PC-3 (cell line): ENCODE measurements at regions not wholly inside any gene's neighbourhood (a gene's known extent, or its start where the extent isn't known, plus 50 kb on each side); places are given as distances from the start of the nearest gene placed in this dataset.

ENCODE experiments used
- EZH2 ChIP-seq: fragments of 300-600 bp; sonication (generic); IDR thresholded peaks from one replicate; pipeline ENCODE4 v1.6.1; 2017; ENCODE audit warnings: antibody characterized with exemption, mild to moderate bottlenecking, low read length; ENCODE audit not compliant: unreplicated experiment
- TF ChIP-seq, protein P1 (sequence below): fragments of 300-600 bp; sonication (generic); conservative IDR thresholded peaks from 2 replicates; pipeline ENCODE4 v1.5.1; 2017; ENCODE audit warnings: antibody characterized with exemption, low read depth, mild to moderate bottlenecking, low read length

DNA sequence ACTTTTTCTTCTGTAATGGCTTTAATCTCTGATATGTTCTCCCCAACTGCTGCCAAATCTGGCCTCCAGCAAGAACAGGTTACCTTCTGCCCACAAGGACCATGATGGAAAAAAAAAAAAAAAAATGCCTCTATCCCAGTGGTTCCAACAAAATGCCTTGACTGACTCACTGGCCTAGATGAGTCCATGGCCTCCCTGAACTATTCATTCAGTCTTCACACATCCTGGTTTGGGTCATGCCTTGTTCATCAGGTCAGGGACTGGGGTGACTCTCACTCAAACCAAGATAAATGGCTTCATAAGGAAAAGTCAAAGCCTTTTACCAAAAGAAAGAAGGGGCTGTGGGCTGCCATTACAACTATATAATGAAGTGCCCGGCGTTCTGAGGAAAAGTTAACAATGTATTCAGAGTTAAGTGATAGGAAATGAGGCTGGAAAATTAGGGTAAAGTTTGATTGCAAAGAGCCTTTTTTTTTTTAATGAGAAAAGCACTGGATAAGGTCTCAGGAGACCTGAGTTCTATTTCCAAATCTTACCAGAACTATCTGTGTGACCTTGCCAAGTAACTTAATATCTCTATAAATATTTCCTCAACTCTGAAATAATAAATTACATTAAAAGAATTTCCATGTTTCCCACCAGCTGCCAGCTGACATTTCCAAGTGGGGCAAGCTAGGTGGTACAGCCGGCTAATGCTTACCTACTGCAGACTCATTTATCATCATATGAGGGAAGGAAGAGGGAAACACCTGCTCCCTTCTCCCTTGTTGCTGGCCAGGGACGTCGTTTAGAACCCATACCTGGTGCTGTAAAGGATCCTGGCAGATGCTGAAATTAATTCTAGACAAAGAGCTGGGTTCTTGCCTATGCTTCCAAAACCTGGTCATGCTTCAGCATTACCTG lies 380.0 kb upstream of the MARCKS start:
- TF ChIP-seq EZH2: no peak
- TF ChIP-seq, protein P1, sequence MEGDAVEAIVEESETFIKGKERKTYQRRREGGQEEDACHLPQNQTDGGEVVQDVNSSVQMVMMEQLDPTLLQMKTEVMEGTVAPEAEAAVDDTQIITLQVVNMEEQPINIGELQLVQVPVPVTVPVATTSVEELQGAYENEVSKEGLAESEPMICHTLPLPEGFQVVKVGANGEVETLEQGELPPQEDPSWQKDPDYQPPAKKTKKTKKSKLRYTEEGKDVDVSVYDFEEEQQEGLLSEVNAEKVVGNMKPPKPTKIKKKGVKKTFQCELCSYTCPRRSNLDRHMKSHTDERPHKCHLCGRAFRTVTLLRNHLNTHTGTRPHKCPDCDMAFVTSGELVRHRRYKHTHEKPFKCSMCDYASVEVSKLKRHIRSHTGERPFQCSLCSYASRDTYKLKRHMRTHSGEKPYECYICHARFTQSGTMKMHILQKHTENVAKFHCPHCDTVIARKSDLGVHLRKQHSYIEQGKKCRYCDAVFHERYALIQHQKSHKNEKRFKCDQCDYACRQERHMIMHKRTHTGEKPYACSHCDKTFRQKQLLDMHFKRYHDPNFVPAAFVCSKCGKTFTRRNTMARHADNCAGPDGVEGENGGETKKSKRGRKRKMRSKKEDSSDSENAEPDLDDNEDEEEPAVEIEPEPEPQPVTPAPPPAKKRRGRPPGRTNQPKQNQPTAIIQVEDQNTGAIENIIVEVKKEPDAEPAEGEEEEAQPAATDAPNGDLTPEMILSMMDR: no peak
